ENCODE measurements at regions not wholly inside any gene's neighbourhood (a gene's known extent, or its start where the extent isn't known, plus 50 kb on each side); places are given as distances from the start of the nearest gene placed in this dataset.

- Histone ChIP-seq H3K4me3 (ENCODE audit: low read depth, low read length, poor library complexity, severe bottlenecking) (no peak overlapping the region), H3K4me1 (ENCODE audit: insufficient read depth, low read length, poor library complexity, severe bottlenecking) (no peaks in the 10 kb centered on the region), H3K27me3 (replicated peaks; ENCODE audit: insufficient read depth, low read depth, low read length, poor library complexity) (no peaks in the 10 kb centered on the region), H3K9me3 (ENCODE audit: low read depth, low read length, poor library complexity, severe bottlenecking) (no peaks in the 10 kb centered on the region), H3K36me3 (ENCODE audit: insufficient read depth, low read length, poor library complexity, severe bottlenecking) (no peaks in the 10 kb centered on the region), H3K27ac (ENCODE audit: low read depth, low read length, poor library complexity, severe bottlenecking) (no peak overlapping the region)
- intact Hi-C loops (cut with micrococcal nuclease; ENCODE audit: unreplicated experiment): no loop called here
- BruUV-seq (replicated peaks): no TSS peak
- POLR2A ChIA-PET (ENCODE audit: low non-redundant PET): no interaction called here
- no peak for DNase-seq (ENCODE audit: low spot score)
- TF ChIP-seq EZH2 (IDR thresholded peaks at IDR 0.05; ENCODE audit: borderline replicate concordance, low read depth, low read length, poor library complexity, severe bottlenecking): no peak
- TF ChIP-seq CTCF (conservative IDR thresholded peaks at IDR 0.05; ENCODE audit: low read depth, low read length): no peak
- CTCF ChIA-PET: no interaction called here
Observed at GRCh38 chrX:42102586-42103282, 179.4 kb upstream of the CASK start.

GRCh38 chrX:42098900-42099299 is 175.5 kb upstream of the CASK start:
- no TSS peak for BruUV-seq (replicated peaks)
- Histone ChIP-seq H3K4me3 (ENCODE audit: low read depth, low read length, poor library complexity, severe bottlenecking) (no peak overlapping the region), H3K36me3 (ENCODE audit: insufficient read depth, low read length, poor library complexity, severe bottlenecking) (no peaks in the 10 kb centered on the region), H3K27ac (ENCODE audit: low read depth, low read length, poor library complexity, severe bottlenecking) (no peak overlapping the region), H3K27me3 (replicated peaks; ENCODE audit: insufficient read depth, low read depth, low read length, poor library complexity) (no peaks in the 10 kb centered on the region), H3K9me3 (ENCODE audit: low read depth, low read length, poor library complexity, severe bottlenecking) (no peaks in the 10 kb centered on the region), H3K4me1 (ENCODE audit: insufficient read depth, low read length, poor library complexity, severe bottlenecking) (no peaks in the 10 kb centered on the region)
- ChIA-PET POLR2A (ENCODE audit: low non-redundant PET) (no interaction called here), CTCF (no interaction called here)
- no peak for DNase-seq (ENCODE audit: low spot score)
- intact Hi-C loops (cut with micrococcal nuclease; ENCODE audit: unreplicated experiment): no loop called here
- no peak for TF ChIP-seq EZH2 (IDR thresholded peaks at IDR 0.05; ENCODE audit: borderline replicate concordance, low read depth, low read length, poor library complexity, severe bottlenecking)
- no peak for TF ChIP-seq CTCF (conservative IDR thresholded peaks at IDR 0.05; ENCODE audit: low read depth, low read length)

- no peak for DNase-seq (ENCODE audit: low spot score)
- Histone ChIP-seq H3K27ac (ENCODE audit: low read depth, low read length, poor library complexity, severe bottlenecking) (no peak overlapping the region), H3K9me3 (ENCODE audit: low read depth, low read length, poor library complexity, severe bottlenecking) (no peaks in the 10 kb centered on the region), H3K4me1 (ENCODE audit: insufficient read depth, low read length, poor library complexity, severe bottlenecking) (no peaks in the 10 kb centered on the region), H3K4me3 (ENCODE audit: low read depth, low read length, poor library complexity, severe bottlenecking) (no peak overlapping the region), H3K27me3 (replicated peaks; ENCODE audit: insufficient read depth, low read depth, low read length, poor library complexity) (no peaks in the 10 kb centered on the region), H3K36me3 (ENCODE audit: insufficient read depth, low read length, poor library complexity, severe bottlenecking) (no peaks in the 10 kb centered on the region)
- POLR2A ChIA-PET (ENCODE audit: low non-redundant PET): no interaction called here
- CTCF ChIA-PET: no interaction called here
- TF ChIP-seq EZH2 (IDR thresholded peaks at IDR 0.05; ENCODE audit: borderline replicate concordance, low read depth, low read length, poor library complexity, severe bottlenecking): no peak
- TF ChIP-seq CTCF (conservative IDR thresholded peaks at IDR 0.05; ENCODE audit: low read depth, low read length): no peak
- intact Hi-C loops (cut with micrococcal nuclease; ENCODE audit: unreplicated experiment): no loop called here
- BruUV-seq (replicated peaks): no TSS peak
Observed at GRCh38 chrX:42097486-42097885, 174.1 kb upstream of the CASK start.

All from A673 (cell line).